HG02885 (cell line): ENCODE measurements at regions not wholly inside any gene's neighbourhood (a gene's known extent, or its start where the extent isn't known, plus 50 kb on each side); places are given as distances from the start of the nearest gene placed in this dataset.
A peak's percentile ranks its signal among the peaks of the same experiment; 100 is the strongest.

ENCODE experiments used
- ATAC-seq: cut with Tn5 transposase; IDR thresholded peaks from one replicate; pipeline ENCODE4 v1.9.1; 2021; ENCODE audit warnings: mild to moderate bottlenecking; ENCODE audit not compliant: unreplicated experiment, poor library complexity

DNA sequence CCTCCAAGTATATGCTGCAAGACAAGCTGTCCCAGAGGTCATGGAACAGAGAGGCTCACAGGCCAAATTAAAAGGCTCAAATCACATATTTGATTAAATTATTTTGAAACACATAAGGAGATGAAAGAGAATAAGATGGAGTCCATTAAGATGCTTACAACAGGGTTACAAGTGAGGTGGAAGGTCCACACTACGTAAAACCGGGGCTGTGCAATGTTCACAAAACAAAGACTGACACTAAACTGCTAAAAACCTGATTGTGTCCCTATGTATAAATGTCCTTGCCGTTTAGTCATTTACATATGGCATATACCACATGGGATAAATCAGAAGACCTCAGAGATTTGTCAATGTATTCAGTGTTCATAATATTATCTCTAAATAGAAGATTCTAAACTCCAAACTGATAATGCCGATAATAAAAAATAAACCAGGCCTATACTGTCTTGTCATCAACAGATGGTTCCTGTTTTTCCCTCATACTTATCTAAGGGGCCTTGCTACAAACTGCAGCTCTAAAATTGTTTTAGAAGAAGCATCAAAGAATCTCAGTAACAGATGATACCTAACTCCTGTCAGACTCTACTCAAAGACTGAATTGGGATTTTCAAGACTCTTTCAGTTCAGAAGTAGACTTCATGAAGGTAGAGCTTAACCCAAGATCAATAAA, 51.8 kb upstream of the RIPOR2 start:
- ATAC-seq = no peak

DNA sequence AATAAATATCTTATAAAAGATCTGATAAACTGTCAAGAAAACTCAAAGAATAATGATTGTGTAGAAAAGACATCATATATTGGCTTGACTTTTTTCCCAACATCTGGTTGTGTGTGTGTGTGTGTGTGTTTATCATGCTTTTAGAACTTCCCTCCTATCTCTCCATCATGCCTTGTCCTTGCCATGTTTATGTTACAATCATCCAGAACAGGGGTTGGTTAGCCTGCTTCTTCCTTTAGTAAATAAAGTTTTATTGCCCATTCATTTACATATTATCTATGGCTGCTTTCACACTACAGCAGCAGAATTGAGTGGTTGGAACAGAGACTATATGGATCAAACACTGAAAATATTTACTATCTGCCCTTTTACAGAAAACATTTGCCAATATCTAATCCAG, 52.8 kb upstream of the RIPOR2 start:
- ATAC-seq = no peak

DNA sequence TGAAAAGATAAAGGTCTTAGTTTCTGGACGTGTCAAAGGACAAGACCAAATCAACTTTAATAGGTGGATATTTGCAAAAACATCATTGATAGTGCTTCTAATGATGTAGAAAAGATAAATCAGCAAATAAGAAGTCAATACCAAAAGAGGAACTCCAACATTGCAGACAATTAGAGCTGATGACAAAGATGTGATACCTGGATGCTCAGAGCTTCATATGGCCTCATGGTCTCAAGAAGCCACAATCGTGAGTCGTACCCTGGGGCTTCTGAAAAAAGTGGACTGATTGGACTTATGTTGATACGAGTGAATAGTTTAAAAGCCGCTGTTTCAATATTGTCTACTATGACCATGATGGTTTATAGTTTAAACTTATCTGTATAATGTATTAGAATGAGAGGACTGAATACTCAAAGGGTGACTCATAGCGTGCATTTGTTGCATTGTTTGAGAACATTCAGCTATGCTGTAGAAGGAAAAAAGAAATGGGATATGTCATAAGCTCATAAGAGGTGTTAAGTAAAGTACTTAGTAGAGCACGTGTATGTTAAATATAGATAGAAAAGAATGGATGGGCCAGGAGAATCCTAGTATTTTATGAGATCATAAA, 54.6 kb upstream of the RIPOR2 start:
- no peak for ATAC-seq

DNA sequence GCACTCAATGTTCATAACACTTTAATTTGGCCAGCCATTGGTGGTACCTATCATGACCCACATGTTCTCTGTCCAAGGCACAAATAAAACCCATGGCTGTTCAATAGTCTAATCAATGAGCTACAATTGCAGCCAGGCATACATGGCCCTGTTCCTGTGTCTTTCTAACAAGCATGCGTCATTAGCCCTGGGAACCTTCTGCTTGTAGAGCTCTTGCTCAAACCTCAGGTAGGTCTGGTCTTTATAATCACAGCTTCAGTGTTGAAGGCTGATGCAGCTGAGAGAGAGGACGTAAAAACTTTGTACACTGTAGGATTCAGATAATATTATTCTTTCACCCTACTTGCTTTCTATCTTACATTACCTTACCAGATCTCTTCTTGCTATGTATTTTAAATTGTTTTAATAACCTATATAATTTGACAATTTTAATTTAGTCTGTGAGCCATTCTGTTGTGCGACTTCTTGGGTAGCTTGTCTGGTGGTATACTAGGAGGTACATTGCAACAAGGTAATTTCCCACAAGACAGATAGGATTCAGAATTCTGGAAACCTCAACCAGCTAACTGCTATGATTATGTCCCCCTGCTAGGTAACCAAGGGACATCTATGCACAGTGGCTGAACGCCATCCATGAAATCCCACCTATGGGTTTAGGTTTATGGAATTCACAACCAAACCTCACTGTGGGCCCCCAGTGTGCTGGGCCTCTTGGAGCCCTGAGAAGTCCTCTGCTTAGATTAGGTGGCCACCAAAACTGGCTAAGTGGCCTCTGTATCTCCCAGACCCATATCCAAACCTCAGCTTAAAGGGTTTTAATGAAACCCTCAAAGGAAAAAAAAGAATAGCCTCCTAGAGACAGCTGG, 55.4 kb upstream of the RIPOR2 start:
- ATAC-seq = peak; percentile 7

DNA sequence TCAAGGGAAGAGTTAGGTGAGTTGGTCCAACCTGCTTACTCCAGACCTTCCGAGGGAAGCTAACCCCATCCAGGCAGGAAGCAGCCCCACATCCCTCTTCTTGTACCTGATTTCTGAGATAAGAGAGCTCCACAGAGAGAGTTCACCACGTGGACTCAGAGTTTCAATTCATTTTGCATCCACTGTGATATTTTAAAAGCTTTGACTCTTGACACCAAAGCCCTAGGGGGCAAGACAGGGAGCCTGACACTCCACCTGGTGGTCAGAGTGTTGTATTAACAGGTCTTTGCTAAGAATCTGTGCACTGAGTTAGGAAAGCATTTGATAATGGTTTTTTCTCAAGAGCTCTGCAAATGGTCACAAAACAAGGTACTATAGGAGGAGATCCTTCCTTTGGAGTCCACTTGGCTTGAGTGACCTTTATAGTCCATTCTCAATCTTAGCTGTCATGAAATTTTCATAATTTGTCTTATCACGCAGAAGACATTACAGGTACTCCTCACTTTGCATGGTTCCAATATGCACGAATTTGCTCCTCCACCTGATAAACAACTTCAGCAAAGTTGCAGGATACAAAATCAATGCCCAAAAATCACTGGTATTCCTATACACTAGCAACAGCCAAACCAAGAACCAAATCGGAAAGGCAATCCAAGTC, 56.2 kb upstream of the RIPOR2 start:
- peak; percentile 91 for ATAC-seq

GRCh38 chr6:24994812-24995211, 59.1 kb upstream of the RIPOR2 start:
- no peak for ATAC-seq

- no peak for ATAC-seq
Measured at GRCh38 chr6:24995270-24995669, 59.5 kb upstream of the RIPOR2 start.

DNA sequence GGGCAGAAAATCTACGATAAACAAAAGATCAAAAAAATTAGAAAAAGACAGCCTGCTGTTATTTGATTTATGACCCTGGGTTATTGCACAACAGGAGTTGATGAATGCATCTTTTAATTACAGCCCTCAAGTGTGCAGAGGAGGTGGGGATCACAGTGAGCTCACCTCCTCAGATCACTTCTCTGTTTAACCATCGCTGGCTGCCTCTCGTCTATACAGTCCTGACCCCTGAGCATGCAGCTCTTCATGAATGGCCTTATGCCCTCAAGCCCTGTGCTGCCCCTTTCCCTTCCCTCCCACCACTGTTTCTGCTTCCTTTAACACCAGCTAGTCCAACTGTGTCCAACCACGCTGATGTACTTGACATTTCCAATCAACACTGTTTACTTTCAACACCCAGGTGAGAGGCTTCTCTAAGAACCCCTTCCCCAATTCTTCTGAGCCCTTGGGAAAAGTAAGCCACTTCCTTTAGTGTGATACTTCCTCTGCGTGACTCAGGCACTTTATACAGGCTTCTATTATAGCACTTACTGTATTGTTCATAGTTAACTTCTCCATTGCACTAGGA, 60.6 kb upstream of the RIPOR2 start:
- no peak for ATAC-seq

DNA sequence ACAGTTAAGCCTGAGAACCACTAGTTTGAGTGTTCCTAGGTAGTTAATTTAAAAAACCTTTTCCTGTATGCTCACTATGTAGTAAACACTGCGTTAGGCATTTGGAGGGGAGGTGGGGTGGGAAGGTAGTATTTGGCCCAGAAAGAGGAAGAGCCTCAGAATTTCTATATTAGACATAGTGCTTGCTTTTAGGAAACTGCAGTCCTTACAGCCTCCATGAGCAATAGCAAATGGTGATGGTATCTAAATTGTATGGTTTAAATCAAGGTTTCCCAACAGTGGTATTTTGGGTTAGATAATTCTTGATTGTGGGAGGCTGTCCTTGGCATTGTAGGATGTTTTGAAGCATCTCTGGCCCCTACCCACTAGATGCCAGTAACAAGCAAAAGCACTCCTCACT, 61.5 kb upstream of the RIPOR2 start:
- no peak for ATAC-seq

- no peak for ATAC-seq
Measured at GRCh38 chr6:24997905-24998304, 62.1 kb upstream of the RIPOR2 start.

GRCh38 chr6:25002326-25003091, 66.7 kb upstream of the RIPOR2 start:
- no peak for ATAC-seq

DNA sequence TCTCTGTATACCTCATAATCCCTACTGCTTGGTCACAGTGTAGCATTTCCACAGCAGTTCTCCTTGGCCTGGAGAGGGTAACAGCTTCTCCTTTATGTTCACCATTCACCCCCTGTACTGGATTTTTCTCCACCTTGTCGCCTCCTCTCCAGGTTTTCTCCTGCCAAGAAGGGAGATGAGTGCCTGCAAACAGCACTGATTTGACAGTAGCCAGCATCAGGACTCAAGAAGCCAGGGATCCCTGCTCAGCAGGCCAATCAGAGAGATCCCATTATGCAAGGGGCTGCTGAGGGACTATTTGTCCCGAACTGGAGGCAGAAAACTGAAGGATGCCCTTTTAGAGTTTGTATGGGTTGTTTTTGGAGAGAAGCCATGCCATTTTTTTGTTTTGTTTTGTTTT, 68.6 kb upstream of the RIPOR2 start:
- ATAC-seq = no peak

- ATAC-seq = no peak
Measured at GRCh38 chr6:25005010-25005409, 69.2 kb upstream of the RIPOR2 start.

- ATAC-seq = no peak
Measured at GRCh38 chr6:25006075-25006474, 70.3 kb upstream of the RIPOR2 start.

GRCh38 chr6:25006565-25007001, 70.8 kb upstream of the RIPOR2 start:
- ATAC-seq = peak; percentile 57

GRCh38 chr6:25007269-25007699, 71.5 kb upstream of the RIPOR2 start:
- peak; percentile 87 for ATAC-seq

- no peak for ATAC-seq
Measured at GRCh38 chr6:25008707-25009392, 73.1 kb upstream of the RIPOR2 start.

DNA sequence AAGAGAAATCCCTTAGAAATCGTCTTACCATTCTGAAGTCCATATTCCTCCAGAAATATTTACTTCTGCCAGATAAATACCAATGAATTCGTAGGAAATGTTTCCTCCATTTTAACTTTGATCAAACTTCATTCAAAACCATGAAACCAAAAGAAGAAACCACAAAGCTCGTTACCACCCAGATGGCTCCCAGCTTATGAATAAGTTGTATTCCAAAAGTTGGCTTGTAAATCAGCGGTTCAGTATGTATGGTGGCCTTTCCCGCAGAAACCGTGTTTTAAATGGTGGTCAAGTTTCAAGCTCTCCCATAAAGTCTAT, 73.6 kb upstream of the RIPOR2 start:
- ATAC-seq = no peak

DNA sequence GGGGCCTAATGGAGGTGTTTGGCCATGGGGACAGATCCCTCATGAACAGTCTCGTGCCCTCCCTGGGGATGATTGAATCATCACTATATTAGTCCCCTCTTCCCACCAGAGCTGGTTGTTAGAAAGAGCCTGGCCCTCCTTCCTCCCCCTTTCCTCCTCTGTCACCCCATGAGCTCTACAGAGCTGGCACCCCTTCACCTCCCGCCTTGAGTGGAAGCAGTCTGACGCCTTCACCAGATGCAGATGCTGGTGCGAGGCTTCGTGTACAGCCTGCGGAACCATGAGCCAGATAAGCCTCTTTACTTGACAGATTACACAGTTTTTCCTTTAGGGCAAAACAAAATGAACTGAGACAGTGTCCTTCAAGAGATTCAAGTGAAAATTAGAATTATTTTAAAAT, 74.4 kb upstream of the RIPOR2 start:
- no peak for ATAC-seq
